HepG2 (cell line): ENCODE measurements at regions not wholly inside any gene's neighbourhood (a gene's known extent, or its start where the extent isn't known, plus 50 kb on each side); places are given as distances from the start of the nearest gene placed in this dataset.

Source experiments
- AGO2 ChIP-seq: fragments of 200-400 bp; formaldehyde crosslinking; optimal IDR thresholded peaks from 2 replicates; pipeline ENCODE3; 2017; ENCODE audit warnings: mild to moderate bottlenecking, low read depth, low read length, moderate library complexity
- ATRX ChIP-seq: sonication (generic); formaldehyde crosslinking; IDR thresholded peaks from 2 replicates; pipeline ENCODE4 v1.4.0; 2020; ENCODE audit warnings: missing genetic modification reagents, borderline replicate concordance
- CREM ChIP-seq, 2 experiments: sonication (generic) in 1 of 2; formaldehyde crosslinking in 1 of 2; IDR thresholded peaks; 2 replicates each; pipeline versions ENCODE4 v1.4.0 to v1.6.1; 2016 to 2020; ENCODE audit warnings: antibody characterized with exemption in 1 of 2, mild to moderate bottlenecking in 1 of 2, missing genetic modification reagents in 1 of 2
- MIXL1 ChIP-seq: IDR thresholded peaks from 2 replicates; pipeline ENCODE4 v1.6.1; 2016
- PRPF4 ChIP-seq: fragments of 200-400 bp; formaldehyde crosslinking; IDR thresholded peaks from 2 replicates; pipeline ENCODE4 v1.6.1; 2016; ENCODE audit warnings: low read length, low read depth; ENCODE audit not compliant: poor library complexity, severe bottlenecking
- REPIN1 ChIP-seq: sonication (generic); formaldehyde crosslinking; IDR thresholded peaks from 2 replicates; pipeline ENCODE4 v1.8.0; 2022; ENCODE audit warnings: missing genetic modification reagents, low read depth, mild to moderate bottlenecking, borderline replicate concordance
- ZBTB21 ChIP-seq: sonication (generic); formaldehyde crosslinking; IDR thresholded peaks from 2 replicates; pipeline ENCODE4 v1.4.0; 2020; ENCODE audit warnings: missing genetic modification reagents
- ZKSCAN8 ChIP-seq: IDR thresholded peaks from 2 replicates; pipeline ENCODE4 v1.6.1; 2016; ENCODE audit warnings: borderline replicate concordance, missing genetic modification reagents, missing compliant biosample characterization
- ZNF235 ChIP-seq: sonication (generic); formaldehyde crosslinking; IDR thresholded peaks from 2 replicates; pipeline ENCODE4 v1.8.1; 2023; ENCODE audit warnings: mild to moderate bottlenecking, missing genetic modification reagents, borderline replicate concordance
- ZNF256 ChIP-seq: sonication (generic); formaldehyde crosslinking; conservative IDR thresholded peaks from 2 replicates; pipeline ENCODE4 v1.4.0; 2020; ENCODE audit warnings: missing genetic modification reagents
- ZNF652 ChIP-seq: IDR thresholded peaks from 2 replicates; pipeline ENCODE4 v1.6.1; 2016; ENCODE audit warnings: low read depth, borderline replicate concordance
- TF ChIP-seq, protein P1 (sequence below): sonication (generic); formaldehyde crosslinking; IDR thresholded peaks from 2 replicates; pipeline ENCODE4 v1.8.1; 2023; ENCODE audit warnings: mild to moderate bottlenecking, missing genetic modification reagents, borderline replicate concordance
- TF ChIP-seq, protein P2 (sequence below): sonication (generic); formaldehyde crosslinking; IDR thresholded peaks from 2 replicates; pipeline ENCODE4 v1.4.0; 2020; ENCODE audit warnings: missing genetic modification reagents, borderline replicate concordance
- TF ChIP-seq, protein P3 (sequence below): sonication (generic); formaldehyde crosslinking; IDR thresholded peaks from 2 replicates; pipeline ENCODE4 v1.5.1; 2020; ENCODE audit warnings: mild to moderate bottlenecking, missing genetic modification reagents, borderline replicate concordance
- TF ChIP-seq, protein P4 (sequence below): sonication (generic); formaldehyde crosslinking; conservative IDR thresholded peaks from 2 replicates; pipeline ENCODE4 v1.4.0; 2020; ENCODE audit warnings: mild to moderate bottlenecking, missing genetic modification reagents, moderate library complexity

DNA sequence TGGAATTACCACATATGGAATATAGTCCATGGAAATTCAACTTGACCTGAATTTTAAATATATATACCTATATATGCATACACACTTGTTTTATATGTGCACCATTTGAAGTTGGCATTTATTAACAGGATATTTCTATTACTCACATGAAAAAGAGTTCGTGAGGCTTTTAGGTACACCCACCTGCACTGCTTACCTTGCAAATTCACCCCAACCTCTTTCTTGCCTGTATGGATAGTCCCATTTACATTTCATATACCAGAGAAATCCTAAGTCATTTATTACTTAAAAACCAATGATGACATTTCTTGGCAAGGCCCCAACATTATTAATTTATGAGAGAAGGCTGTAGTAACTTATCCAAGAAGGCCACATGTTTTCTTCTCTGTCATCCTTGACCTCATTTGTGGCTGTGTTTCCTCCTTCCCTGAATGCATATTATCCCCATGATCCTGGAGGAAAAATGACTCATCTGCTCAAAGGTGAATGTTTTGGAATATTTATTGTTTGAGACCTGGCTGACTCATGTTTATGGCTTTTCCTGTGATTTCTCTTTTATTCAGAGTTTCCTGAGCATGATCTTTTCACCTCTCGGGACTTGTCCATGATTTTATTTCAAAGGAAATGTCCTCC lies 62.2 kb upstream of the FAM241A start (continued):
- TF ChIP-seq ZKSCAN8 (CRISPR knock-in tag) (no peak), ATRX (CRISPR knock-in tag) (no peak), ZBTB21 (CRISPR knock-in tag) (no peak), AGO2 (no peak), ZNF235 (CRISPR knock-in tag) (no peak), CREM (IDR thresholded peaks at IDR 0.05) (peak; percentile 48; the same call in 1 of the 2 replicates), CREM (CRISPR knock-in tag; IDR thresholded peaks at IDR 0.05) (no peak), MIXL1 (0 out of 2 replicates have a peak, but pooled peaks have one; percentile 17), REPIN1 (CRISPR knock-in tag) (no peak), ZNF652 (no peak), PRPF4 (no peak), ZNF256 (CRISPR knock-in tag) (no peak)
- TF ChIP-seq, protein P1, sequence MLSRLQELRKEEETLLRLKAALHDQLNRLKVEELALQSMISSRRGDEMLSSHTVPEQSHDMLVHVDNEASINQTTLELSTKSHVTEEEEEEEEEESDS (CRISPR knock-in tag) = no peak
- TF ChIP-seq, protein P2, sequence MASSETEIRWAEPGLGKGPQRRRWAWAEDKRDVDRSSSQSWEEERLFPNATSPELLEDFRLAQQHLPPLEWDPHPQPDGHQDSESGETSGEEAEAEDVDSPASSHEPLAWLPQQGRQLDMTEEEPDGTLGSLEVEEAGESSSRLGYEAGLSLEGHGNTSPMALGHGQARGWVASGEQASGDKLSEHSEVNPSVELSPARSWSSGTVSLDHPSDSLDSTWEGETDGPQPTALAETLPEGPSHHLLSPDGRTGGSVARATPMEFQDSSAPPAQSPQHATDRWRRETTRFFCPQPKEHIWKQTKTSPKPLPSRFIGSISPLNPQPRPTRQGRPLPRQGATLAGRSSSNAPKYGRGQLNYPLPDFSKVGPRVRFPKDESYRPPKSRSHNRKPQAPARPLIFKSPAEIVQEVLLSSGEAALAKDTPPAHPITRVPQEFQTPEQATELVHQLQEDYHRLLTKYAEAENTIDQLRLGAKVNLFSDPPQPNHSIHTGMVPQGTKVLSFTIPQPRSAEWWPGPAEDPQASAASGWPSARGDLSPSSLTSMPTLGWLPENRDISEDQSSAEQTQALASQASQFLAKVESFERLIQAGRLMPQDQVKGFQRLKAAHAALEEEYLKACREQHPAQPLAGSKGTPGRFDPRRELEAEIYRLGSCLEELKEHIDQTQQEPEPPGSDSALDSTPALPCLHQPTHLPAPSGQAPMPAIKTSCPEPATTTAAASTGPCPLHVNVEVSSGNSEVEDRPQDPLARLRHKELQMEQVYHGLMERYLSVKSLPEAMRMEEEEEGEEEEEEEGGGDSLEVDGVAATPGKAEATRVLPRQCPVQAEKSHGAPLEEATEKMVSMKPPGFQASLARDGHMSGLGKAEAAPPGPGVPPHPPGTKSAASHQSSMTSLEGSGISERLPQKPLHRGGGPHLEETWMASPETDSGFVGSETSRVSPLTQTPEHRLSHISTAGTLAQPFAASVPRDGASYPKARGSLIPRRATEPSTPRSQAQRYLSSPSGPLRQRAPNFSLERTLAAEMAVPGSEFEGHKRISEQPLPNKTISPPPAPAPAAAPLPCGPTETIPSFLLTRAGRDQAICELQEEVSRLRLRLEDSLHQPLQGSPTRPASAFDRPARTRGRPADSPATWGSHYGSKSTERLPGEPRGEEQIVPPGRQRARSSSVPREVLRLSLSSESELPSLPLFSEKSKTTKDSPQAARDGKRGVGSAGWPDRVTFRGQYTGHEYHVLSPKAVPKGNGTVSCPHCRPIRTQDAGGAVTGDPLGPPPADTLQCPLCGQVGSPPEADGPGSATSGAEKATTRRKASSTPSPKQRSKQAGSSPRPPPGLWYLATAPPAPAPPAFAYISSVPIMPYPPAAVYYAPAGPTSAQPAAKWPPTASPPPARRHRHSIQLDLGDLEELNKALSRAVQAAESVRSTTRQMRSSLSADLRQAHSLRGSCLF (CRISPR knock-in tag) = no peak
- TF ChIP-seq, protein P3, sequence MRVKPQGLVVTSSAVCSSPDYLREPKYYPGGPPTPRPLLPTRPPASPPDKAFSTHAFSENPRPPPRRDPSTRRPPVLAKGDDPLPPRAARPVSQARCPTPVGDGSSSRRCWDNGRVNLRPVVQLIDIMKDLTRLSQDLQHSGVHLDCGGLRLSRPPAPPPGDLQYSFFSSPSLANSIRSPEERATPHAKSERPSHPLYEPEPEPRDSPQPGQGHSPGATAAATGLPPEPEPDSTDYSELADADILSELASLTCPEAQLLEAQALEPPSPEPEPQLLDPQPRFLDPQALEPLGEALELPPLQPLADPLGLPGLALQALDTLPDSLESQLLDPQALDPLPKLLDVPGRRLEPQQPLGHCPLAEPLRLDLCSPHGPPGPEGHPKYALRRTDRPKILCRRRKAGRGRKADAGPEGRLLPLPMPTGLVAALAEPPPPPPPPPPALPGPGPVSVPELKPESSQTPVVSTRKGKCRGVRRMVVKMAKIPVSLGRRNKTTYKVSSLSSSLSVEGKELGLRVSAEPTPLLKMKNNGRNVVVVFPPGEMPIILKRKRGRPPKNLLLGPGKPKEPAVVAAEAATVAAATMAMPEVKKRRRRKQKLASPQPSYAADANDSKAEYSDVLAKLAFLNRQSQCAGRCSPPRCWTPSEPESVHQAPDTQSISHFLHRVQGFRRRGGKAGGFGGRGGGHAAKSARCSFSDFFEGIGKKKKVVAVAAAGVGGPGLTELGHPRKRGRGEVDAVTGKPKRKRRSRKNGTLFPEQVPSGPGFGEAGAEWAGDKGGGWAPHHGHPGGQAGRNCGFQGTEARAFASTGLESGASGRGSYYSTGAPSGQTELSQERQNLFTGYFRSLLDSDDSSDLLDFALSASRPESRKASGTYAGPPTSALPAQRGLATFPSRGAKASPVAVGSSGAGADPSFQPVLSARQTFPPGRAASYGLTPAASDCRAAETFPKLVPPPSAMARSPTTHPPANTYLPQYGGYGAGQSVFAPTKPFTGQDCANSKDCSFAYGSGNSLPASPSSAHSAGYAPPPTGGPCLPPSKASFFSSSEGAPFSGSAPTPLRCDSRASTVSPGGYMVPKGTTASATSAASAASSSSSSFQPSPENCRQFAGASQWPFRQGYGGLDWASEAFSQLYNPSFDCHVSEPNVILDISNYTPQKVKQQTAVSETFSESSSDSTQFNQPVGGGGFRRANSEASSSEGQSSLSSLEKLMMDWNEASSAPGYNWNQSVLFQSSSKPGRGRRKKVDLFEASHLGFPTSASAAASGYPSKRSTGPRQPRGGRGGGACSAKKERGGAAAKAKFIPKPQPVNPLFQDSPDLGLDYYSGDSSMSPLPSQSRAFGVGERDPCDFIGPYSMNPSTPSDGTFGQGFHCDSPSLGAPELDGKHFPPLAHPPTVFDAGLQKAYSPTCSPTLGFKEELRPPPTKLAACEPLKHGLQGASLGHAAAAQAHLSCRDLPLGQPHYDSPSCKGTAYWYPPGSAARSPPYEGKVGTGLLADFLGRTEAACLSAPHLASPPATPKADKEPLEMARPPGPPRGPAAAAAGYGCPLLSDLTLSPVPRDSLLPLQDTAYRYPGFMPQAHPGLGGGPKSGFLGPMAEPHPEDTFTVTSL (CRISPR knock-in tag) = peak; percentile 46; the same call in 1 of the 2 replicates
- TF ChIP-seq, protein P4, sequence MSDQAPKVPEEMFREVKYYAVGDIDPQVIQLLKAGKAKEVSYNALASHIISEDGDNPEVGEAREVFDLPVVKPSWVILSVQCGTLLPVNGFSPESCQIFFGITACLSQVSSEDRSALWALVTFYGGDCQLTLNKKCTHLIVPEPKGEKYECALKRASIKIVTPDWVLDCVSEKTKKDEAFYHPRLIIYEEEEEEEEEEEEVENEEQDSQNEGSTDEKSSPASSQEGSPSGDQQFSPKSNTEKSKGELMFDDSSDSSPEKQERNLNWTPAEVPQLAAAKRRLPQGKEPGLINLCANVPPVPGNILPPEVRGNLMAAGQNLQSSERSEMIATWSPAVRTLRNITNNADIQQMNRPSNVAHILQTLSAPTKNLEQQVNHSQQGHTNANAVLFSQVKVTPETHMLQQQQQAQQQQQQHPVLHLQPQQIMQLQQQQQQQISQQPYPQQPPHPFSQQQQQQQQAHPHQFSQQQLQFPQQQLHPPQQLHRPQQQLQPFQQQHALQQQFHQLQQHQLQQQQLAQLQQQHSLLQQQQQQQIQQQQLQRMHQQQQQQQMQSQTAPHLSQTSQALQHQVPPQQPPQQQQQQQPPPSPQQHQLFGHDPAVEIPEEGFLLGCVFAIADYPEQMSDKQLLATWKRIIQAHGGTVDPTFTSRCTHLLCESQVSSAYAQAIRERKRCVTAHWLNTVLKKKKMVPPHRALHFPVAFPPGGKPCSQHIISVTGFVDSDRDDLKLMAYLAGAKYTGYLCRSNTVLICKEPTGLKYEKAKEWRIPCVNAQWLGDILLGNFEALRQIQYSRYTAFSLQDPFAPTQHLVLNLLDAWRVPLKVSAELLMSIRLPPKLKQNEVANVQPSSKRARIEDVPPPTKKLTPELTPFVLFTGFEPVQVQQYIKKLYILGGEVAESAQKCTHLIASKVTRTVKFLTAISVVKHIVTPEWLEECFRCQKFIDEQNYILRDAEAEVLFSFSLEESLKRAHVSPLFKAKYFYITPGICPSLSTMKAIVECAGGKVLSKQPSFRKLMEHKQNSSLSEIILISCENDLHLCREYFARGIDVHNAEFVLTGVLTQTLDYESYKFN (CRISPR knock-in tag) = peak; percentile 61
